ENCODE measurements at regions not wholly inside any gene's neighbourhood (a gene's known extent, or its start where the extent isn't known, plus 50 kb on each side); places are given as distances from the start of the nearest gene placed in this dataset.
"Not testable (repeated sequence)": the region's sequence is repeated elsewhere in the genome, so short reads cannot be mapped to it uniquely, and the experiment has no call there.

DNA sequence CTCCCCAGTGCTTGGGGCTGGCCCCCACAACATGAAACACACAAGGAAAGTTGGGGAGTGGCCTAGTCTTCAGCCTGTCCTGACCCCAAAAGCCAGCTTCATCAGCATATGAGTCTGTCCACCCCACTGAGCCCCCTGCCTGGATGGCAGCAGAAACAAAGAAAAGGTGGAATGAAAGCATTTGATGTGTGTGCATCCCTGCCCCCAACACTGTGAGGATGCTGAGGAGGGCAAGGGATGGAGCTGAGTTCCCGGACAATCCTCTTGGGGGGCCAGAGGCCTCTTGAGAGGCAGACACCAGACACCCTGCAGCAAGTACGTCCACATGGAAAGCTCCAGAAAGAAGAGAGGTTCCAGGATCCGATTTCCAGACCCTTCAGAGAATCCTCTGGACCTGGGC is 113.5 kb upstream of the PPP1R26 start:
- DNase-seq = no peak

DNA sequence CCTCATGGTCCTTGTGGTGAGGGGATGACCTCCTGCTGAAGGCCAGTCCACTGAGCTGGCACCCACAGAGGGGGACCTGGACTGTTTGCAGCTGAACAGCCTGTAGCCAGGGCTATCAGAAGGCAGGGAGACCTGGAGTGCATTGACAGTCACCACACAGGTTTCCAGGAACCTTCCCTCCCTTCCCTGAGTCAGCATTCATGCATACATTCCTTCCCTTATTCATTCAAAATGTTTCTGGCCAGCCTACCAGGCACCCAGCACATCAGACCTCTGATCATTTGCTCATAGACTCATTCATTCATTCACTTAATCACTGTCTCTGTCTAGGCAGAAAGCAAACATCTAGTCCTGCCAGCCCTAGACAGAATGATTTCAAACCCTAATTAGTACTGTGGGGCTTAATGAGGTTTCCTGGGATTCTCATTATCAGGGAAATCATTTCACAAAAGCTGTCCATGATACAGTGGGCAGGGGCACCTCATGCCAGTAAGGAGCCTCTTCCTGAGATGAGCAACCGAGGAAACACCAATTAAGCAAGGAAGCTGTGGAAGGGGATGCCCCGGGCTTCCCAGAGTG is 110.1 kb upstream of the PPP1R26 start:
- DNase-seq = no peak

DNA sequence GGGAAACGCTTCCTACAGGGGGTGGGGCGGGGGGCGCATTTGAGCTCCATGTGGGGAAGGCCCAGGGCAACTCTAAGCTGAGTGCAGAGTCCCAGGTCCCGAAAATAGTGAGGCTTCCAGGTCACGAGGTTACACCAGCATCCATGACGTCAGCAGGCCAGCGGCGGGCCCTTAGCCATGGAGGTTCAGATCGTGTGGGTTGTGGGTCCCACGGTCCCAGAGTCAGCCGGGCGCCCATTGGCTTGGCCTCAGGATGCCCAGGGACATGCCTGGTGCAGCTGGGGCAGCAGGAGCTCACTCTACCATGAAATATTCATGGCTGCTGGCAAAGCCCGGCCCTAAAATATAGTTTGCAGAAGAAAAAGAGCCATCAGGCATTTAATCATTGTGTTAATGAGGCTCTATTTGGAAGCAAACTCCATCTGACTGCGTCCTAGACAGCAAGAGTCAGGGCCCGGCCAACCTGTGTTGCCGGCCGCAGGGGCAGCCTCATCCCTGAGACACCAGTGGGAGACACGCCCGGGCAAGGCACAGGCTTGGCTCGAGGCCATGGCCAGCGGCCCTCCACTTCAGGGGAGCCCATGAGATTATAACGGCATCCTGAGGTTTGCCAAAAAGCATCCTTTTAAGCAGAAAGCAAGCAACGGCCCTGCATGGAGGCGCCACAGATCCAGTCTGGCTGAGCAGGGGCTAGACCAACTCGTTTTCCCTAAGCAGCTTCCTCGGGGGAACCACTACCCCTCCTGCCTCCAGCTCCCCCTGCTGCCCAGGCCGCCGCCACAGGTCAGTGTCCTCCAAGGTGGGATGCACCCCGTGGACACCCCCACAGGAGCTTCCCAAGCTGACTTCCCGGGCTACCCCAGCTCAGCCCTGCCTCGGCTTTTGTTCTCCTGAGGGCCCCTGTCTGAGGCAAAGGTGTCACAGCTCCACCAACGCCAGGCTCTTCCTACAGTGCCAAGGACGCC is 108.9 kb upstream of the PPP1R26 start:
- no peak for DNase-seq

DNA sequence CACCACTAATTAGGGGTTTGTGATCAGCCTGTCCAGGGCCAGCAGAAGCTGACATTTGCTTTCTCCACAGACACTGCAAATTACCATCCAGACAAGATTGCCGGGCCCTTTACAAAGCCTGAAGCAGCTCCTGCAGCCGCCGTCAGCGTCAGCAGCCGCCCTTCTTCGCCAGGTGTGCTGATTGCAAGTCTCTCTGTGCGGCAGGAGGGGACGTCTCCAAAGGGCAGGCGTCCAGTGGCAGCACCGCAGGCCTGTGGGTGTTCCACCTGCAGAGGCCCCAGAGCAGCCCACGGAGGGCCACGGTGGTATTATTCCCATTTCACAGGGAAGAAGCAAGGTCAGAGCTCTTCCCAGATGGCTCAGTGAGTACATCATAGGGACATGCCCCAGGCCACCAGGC is 108.0 kb upstream of the PPP1R26 start:
- no peak for DNase-seq

DNA sequence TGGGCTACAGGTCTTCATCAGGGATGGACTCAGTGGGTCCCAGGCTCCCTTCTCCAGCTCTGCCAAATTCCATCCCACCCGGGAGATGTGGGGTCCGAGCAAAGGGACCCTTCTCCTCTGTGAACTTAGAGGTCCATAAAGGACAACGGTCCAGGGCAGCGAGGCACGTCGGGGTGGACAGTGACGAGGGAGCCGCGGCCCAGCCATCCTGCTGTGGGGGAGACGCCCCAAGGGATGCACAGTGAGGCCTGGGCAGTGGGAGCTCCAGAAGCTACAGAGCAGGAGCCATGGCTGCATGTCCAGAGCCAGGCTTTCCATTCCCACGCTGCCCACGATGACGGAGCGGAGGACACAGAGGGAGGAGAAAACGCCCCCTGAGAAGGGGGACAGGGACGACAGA is 107.5 kb upstream of the PPP1R26 start:
- DNase-seq = no peak

DNA sequence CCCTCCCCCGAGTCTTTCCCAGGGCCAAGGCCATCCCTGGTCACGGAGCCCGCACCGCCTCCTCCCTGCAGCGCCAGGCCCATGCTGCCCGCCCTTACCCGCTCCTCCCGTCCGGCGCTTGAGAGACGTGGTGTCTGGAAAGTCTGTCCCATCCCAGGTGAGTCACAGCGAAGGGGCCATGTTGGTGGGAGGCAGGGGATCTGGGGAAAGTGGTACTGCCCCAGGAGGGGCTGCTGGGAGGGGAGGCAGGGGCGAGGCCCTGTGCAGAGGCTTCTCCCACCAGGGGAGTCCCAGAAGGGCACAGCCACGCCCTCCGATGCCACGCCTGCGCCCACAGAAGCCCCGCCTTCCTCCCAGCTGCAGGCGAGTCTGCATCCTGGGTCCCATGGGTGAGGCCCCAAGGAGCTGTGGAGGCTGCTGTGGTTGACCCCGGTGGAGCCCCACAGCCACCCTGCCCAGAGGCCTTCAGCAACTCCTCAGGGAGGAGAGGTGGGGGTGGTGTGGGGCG is 107.0 kb upstream of the PPP1R26 start:
- DNase-seq = no peak

DNA sequence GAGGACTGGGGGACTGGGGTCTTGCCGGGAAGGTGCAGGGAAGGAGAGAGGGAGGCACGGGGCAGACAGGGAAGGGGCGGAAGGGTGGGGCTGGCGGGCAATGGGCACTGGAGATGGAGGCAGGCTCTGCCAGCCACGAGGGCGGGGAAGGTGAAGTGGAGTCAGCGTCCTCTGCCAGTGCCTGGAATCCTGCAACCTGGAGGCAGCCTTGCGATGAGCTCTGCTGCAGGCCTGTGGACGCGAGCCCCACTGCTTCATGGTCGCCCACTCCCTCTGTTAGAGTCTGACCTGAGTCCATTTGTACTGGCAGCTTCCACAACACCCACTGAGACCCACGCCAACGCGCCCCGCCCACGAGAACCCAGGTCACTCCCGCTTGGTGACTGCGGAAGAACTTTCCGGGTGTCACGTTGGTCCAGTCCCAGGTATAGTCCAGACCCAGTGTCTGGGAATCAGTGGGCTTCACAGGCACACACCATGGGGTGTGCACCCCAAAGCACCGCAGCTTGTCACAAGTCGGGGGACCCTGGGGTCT is 106.4 kb upstream of the PPP1R26 start:
- DNase-seq = no peak

DNA sequence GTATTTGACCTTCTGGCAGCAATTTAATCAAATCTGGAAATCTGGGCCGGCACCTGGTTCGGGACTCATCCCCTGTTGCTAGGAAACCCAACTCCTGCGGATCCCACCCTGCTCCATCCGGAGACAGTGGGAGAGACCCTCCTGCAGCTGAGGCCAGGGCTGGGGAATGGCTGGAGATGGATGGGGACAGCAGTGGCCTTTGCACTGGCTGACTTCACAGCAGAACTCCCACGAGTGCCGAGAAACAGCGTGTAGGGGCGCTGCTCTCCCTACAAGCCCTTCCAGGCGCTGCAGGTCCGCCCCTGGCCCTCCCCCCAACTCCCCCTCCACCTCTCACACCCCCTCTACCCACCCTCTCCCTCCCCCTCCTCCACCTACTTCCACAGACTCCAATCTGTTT is 105.8 kb upstream of the PPP1R26 start:
- no peak for DNase-seq

DNA sequence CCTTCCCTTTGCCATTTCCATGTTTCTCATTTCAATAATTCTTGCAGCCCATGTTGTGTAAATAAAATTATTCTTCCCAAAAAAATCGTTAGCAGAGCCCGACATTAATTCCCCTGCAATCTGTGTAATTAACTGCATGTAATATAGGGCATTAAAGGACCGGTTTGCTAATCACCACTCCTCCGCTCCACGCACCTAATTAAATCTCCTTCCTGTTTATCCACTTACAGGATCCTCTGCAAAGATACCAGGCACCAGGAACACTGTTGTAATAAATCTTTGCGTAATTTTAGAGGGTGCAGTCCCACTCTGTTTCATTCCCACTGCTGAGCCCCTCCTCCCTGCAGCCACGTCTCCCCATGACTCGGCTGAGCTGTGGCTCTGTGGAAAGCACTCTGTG is 105.0 kb upstream of the PPP1R26 start:
- no peak for DNase-seq

DNA sequence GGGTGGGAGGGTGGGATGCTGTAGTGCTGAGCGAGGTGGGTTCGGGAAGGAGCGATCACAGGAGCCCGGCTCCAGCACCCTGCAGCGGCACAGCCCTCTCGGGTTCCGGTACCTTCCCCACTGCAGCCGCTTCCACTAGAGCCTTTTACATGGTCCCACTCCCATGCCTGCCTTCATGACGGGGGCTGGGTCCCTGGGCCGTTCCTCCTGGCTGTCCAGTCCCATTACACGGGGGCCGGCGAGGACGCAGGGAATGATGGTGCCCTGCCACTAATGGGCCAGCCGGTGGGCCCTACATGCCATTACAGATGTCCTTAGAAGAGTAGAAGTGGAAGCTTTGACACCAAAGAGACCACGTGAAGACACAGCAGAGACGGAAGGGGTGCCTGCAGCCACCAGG is 104.6 kb upstream of the PPP1R26 start:
- DNase-seq = no peak

DNA sequence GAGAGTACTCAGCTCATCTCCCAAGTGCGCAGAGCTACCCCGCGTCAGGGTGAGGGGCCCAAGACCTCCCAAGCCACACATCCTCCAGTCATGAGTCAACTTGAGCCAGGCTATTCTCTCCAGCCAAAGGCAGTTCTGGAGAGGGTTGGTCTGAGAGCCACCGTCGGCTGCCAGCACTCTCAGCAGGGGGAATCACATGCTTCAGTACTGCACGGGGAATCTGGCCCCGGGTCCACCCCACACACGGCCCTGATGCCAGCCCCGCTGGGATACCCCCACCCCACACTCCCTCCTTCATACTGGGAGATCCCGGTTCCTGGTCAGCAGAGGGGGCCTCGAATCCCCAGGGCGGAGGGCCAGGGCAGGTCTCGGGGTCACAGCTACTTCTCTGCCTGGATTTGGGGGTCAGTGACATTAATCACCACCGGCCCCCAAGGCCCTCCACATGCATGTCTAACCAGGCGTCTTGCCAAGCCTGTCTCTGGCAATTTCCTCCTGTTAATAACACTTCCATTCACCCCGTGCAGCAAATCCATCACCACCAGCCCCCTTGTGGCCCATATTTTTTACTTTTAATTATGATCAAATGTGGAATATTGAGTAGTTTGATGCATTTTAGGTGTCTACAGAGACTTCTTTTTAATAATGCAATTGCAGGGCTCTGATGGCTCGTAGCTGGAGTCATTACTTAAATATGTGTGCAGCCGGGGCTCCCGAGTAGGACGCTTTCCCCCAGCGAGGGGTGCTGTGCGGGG is 102.9 kb upstream of the PPP1R26 start:
- no peak for DNase-seq

DNA sequence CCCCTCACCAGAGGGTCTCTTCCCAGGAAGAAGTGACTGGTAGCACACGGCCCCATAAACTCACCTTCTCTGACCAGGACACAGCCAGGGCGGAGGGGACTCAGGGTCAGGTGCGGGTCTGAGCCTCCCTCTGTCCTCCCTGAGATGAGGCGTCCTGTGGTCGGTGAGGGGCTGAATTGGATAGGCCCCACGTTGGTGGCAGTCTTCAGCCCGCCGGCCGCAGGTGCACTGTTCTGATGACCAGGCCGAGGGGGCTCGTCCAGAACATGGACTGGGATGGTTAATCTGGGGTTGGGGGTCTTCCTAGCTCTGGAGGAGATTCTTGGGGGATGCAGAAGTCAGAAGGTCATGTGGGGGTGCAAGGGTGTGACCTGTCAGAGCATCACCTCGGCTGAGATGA is 102.2 kb upstream of the PPP1R26 start:
- DNase-seq = no peak

DNA sequence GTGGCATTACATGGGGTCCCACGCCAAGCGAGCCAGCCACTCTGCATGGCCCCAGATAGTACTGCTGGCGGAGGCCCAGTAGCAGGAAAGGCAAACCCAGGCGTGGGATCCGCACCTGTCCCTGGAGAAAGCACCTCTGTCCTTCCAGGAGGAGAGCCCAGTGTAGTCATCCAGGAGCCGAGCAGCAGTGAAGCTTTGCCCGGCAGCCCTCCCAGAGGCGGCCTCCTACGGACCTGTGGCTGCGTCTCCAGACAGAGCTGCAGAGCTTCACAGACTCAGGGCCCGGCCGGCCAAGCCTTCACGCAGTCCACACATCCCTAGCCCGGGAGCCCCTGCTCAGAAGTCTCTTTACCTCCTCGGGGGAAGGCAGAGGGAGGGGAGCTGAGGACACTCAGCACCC is 100.8 kb upstream of the PPP1R26 start:
- no peak for DNase-seq

DNA sequence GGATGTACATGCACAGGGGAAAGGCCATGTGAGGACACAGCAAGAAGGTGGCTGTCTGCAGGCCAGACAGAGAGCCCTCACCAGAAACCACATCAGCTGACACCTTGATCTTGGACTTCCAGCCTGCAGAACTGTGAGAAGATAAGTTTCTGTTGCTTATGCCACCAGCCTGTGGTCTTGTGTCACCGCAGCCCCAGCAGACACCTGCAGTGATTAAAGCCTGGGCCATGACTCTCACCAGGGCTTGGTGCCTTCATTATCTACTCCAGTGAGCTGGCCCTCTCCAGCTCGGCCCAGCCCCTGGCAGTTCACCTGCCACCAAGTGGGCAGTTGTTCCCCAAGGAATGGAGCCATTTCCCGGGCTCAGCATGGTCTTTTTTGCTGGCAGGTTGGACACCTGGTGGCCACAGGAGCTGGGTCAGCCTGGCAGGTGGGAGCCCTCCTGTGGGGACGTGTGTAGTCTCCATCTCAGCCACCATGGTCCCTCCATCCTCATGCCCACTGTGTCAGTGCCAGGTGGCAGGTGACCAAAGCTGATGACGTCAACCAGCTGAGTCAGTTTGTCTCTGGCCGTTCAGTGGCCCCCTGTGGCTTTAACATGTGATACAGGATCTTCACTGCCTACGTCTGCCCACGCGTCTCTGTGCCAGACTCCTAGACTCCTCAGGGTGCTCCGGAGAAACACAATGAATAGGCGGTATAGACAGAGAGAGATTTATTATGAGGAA is 99.9 kb upstream of the PPP1R26 start:
- DNase-seq = no peak

DNA sequence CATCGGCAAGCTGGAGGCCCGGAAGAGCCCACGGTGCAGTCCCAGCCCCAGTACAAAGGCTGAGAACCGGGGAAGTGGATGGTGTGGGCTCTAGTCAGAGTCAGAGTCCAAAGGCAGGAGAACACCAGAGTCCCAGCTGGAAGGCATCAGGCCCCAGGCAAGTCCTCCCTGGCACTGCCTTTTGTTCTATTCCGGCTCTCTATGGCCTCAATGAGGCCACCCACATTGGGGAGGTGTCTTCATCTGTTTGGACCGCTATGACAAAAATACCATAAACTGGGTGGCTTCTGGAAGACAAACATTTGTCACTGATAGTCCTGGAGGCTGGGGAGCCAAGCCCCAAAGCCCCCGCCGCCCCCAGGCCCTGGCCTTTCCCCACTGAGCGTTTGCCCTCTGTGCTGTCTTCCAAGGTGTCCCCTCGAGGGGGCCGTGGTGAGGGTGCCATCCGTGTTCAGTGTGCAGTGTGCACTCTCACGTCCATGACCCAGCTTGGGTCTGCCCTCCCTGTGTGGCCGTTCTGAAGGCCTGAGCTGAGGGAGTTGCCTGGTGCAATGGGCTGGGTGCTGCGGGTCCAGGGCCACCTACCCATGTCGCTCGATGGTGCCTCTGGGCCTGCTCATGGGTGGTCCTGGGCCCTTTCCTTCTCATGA is 99.1 kb upstream of the PPP1R26 start:
- DNase-seq = no peak

DNA sequence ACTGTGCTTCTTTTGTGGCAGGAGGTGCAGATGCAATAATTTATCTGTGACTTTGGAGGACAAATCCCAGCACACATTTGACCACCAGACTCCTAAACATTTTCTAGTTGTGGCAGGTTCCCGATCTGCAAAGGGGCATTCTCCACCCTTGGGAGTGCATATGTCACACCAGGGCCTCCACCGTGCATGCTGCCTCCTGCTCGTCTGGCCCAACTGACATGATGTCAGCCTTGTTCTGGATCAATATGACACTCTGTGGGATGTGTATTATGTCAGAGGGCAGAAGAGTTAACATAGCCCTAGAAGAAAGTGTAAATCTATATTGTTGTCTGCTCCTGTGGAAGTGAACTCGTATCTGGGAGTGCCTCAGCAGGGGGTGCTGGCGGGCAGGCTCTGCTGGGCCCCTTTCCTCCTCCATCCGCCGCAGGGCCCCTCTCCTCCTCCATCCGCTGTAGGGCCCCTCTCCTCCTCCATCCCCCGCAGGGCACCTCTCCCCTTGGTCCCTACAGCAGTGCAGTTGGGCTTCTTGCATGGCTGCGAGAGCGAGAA is 97.7 kb upstream of the PPP1R26 start:
- DNase-seq = no peak

DNA sequence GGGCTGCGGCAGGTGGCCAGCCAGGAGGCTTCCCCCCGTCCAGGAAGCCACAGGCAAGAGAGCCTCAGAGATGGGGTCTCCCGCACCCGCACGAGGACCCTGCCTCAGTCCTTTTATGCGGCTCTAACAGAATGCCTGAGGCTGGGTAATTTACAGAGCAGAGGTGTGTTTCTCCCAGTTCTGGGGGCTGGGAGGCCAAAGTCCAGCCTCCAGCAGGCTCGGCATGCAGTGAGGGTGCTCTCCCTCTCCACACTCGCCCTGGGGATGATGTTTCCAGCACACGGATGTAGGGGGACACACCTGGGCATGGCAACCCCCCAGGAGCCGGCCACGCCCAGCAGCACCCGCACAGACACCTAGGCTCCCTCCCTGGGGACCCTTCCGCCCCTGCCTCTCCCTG is 95.4 kb upstream of the PPP1R26 start:
- no peak for DNase-seq

DNA sequence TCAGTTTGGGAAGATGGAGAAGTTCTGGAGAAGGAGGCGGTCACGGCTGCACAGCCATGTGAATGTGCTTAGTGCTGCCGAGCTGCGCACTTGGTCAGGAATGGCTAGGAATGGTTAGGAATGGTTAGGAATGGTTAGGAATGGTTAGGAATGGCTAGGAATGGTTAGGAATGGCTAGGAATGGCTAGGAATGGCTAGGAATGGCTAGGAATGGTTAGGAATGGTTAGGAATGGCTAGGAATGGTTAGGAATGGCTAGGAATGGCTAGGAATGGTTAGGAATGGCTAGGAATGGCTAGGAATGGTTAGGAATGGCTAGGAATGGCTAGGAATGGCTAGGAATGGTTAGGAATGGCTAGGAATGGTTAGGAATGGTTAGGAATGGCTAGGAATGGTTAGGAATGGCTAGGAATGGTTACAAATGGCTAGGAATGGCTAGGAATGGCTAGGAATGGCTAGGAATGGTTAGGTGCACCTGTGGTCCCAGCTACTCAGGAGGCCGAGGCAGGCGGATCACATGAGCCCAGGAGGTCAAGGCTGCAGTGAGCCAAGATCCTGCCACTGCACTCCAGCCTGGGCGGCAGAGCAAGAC is 94.7 kb upstream of the PPP1R26 start:
- DNase-seq = not testable (repeated sequence)

DNA sequence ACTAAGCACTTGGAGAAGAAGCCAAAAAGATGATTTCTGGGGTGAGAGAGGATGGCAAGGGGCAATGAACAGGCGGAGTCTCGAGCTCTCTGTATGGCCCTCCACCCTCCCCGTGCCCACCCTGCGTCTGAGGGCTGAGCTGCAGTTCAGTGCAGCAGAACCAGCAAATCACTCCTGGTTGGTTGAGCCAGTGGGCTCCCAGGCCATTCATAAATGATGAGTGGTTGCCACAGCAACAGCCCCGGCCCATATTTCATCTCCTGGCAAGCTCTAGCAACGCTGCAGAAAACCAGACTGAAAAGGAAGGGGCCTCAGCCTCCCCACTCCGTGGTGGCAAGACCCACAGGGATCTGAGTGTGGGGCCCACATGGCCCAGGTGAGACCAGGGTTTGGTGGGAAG is 93.8 kb upstream of the PPP1R26 start:
- no peak for DNase-seq

DNA sequence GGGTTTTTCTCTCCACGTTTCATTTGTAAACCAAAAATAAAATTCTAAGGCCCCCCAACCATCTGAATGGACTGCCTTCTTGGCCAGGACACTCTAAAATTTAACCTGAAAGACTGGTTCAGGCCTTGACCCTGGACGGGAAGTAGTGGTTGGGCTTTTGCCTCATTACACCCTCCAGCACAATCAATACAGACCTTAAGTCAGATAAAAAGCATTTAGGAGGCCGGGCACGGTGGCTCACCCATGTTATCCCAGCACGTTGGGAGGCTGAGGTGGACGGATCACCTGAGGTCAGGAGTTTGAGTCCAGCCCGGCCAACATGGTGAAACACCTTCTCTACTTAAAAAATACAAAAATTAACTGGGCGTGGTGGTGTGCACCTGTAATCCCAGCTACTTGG is 91.6 kb upstream of the PPP1R26 start:
- DNase-seq = no peak

DNA sequence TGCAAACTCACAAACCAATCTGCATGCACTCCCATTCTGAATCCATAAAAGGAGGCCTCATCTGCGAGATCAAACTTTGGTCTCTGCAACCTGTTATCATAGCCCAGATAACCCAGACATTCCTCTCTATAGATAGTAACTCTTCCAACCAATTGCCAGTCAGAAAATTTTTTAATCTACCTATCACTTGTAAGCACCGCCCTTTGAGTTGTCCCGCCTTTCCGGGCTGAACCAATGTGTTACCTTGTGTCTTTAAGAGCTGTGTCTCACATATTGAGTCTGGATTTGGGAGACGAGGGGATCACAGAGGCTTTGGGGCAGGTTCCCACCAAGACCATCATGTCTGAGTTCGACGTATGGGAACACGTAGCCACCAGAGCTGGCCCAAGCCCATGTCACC is 91.1 kb upstream of the PPP1R26 start:
- no peak for DNase-seq
